Activated CD8-positive, alpha-beta memory T cell treated with anti-CD3 and anti-CD28 coated beads for 24 hours (primary cell): ENCODE measurements at regions not wholly inside any gene's neighbourhood (a gene's known extent, or its start where the extent isn't known, plus 50 kb on each side); places are given as distances from the start of the nearest gene placed in this dataset.
A peak's percentile ranks its signal among the peaks of the same experiment; 100 is the strongest.

Experiments used
- DNase-seq: peaks from one replicate; pipeline ENCODE4 v3.0.0-alpha.2; 2020

DNA sequence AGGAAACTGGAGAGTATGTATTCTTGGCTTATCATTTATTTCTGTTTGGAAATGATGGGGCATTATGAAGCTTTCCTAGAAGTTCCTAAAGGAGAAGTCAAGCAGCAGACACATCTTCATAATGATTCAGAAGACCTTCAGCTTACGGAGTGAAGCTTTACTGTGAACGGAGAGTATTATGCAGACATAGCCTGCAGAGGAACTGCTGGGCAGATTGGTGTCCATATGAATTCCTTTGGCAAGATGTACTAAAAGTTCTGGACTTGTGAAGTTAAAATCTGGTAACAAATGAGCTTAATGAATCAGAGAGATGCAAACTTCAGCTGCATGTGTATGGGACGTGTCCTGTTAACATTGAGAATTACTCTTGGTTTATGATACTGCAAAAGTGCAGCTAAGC is 60.1 kb downstream of the NABP1 start:
- DNase-seq, result no peak

DNA sequence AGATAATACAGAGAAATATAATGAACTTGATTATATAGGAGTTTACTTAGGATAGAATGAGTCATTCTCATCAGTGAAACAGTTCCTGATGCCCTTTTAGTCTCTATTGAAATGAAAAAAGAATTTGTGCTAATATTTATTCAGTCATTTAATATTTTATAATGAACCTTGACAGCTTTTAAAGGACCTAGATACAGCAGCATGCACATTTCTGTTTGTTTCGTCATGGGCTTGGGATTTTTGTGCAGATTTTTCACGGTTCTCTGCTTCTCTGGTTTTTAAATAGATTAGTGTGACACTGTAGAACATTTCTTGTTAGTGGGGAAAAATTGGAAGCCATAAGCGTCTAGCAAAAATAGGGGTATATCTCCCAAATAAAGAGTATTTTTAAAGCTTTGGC is 60.7 kb downstream of the NABP1 start:
- DNase-seq, result no peak

DNA sequence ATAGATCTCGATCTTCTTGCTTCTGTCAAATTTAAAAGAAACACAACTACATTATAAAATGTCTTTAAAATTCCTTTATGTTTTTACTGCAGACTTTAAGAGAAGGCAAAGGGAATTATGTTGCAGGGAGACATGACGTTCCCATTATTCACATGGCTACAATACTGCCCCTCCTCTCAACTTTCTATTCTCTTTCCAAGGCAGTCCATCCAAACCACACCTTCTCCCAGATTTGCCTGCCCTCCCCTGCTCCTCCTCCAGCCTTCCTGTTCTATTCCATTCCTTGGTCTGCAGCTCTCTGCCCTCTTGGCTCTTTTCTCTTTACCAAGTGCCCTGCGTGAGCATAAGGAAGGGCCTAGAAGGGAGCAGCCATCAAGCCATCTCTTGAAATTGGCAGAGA is 61.3 kb downstream of the NABP1 start:
- no peak for DNase-seq

DNA sequence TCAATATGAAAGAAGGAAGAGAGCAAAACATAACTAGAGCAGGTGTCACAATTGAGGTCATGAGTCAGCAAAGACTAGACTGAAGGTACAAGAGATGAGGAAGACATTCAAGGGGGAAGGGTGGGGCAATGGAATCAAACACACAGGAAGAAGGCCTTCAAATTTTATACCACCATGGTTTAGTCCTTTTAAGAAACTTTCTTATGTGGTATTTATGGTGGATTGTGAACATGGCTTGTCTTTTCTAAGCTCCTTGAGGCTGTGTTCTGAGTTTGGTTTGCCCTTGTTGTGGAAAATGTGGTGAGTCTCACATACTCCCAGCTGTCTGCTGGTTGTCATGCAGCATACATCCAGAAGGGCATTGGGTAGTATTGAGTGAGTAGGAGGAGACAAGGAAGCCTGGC is 62.1 kb downstream of the NABP1 start:
- DNase-seq, result no peak

DNA sequence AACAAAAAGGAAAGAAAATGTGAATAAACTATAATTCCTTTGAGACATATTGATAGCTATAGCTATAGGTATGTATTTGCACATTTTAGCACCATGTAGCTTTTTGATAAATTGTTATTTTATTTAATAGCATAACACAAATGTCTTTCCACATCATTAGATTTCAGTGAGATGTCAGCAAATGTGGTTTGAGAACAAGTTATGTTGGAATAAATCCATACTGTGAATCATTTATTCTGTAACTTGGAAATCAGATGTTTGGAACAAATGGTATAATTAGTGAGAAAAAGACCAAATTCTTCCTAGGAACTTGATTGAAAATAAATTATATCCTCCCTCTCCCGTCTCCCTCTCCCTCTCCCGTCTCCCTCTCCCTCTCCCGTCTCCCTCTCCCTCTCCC is 62.8 kb downstream of the NABP1 start:
- no peak for DNase-seq

DNA sequence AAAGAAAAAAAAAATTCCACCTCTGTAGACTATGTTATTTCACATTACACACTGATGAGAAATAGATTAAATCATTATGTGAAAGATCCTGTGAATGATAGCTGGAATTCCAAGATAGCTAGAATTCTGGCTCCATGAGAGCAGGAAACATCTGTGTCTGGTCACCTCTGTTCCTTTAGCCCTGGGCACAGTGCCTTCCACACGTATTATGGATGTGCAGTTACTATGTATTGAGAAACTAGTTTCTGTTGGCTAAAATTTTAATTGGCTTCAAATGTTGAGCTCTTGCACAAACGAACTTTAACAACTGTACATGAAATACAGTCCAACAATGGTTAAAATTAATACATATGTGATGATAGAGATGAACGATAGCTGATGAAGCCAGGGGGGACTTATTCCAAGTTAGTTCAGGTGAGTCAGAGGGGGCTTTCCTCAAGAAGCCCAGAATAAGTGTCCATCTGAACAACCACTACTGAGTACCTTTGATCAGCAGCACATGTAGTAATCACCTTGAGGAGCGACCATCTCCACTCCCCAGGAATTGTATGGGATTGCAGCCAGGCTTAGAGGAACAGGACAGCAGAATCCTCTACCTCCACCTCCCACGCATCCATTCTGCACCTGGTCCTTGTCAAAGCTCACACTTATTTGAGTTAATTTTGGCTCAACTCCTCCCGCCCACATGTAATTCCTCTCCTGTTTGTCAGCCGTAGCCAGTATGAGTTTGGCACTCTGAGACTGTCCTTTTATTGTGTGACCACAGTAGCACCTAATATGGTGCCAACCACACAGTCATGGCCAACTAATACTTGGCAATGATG is 68.6 kb downstream of the NABP1 start:
- DNase-seq, result no peak

DNA sequence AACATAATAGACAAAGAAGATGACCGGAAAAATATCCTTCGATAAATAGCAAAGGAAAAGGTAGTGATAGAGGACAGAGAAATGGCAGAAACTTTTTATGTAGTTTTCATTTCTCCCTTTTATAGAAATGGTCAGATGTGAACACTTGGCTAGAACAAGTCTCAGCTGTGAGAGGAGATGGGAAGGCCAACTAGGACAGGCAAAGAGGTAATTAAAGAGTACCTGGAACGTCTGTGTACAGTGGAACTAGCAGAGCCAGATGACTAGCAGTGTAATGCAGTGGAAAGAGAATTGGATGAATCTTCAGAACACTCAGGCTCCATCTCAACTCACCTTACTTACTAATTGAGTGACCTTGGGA is 69.2 kb downstream of the NABP1 start:
- DNase-seq, result no peak

DNA sequence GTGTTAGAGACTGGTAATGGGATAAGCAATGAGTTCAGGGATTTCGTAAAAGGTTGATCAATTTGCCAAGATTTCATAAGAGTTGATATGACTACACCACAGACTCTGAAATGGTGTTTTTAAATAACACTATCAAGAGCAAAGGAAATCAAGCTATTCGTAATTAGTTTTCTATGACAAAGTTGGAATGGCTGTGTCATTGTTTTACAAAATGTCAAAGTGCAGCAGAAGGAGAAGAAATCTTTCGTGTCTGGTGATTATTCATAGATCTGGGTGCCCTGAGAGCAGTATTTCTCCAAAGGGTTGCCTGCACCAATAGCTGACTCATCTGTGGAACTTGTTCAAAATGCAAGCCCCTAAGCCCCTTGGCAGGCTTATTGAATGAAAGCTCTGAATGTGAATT is 70.1 kb downstream of the NABP1 start:
- DNase-seq, result no peak

DNA sequence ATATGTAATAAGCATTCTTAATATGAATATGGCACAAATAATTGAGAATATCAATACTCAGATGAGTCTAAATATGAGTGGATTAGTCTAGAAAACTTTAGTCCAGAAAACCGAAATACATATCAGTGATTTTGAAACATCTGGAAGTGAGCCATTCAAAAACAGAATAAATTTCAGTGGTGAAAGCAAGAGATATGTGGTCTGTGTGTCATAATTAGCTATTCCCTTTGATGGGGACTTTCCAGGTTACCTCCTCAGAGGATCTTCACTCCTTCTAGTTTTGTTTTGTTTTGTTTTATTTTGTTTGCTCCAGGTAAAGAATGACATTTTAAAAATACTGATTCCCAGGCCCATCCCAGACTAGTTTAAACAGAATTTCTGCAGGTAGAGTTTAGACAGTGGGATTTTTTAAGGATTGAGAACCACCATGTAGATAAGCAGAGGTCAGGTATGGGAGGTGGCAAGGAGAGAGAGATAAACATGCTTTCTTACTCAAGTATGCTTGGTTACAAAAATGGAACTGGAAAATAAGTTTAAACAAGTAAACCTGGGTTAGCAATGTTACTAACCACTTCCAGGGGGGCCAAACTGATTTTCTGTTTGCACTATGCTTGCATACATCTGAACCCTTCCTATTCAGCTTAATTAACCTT is 70.7 kb downstream of the NABP1 start:
- no peak for DNase-seq

DNA sequence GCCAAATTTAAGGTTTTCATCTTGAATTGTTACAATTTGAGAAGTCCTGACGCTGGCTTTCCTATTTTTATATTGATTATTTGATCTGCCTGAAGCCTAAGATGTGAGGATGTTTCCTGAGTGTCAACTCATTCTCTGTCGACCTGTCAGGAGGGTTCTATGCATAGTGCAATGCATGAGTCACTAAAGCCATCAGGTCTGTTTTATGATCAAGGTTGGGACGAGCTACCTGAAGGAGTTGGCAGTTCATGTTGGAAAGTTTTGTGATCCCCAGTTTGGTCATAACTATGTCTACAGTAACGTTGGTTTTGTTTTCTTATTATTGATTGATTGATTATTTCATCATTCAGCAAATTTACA is 71.2 kb downstream of the NABP1 start:
- DNase-seq, result no peak

DNA sequence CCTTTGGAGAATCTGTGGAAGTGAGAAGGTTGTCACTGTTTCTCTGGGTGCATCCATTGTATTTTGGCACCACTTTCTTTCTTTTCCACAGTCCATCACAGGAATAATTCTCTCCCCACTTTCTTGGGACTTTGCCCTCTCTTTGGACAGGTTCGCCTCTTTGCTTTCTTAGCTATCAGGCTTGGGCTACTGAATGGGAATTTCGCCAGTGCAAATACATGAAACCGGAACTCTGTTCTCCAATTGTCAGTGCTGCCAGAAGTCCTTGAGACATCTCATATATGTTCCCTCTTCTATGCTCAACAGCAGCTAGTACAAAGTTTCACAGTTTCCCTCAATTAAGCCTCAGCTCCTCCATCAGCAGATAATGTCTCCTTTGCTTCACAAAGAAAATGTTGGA is 76.2 kb downstream of the NABP1 start:
- DNase-seq, result no peak

DNA sequence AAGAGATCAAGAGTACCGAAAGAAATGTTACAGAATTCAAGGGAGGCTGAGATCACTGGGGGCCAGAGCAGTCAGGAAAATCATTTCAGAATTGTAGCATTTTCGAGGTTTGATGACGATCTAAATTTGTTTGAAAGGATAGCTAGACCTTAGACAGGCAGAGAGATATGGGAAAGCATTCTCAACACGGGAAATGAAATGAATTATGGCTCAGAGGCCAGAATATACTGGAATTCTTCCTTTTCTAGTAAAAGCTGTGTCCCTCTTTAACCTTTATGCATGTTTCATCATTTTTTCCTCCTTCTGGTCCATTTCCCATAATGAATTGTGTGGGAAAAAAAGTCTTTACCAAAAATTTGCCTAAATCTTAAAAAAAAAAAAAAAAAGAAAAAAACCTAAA is 78.8 kb downstream of the NABP1 start:
- no peak for DNase-seq

DNA sequence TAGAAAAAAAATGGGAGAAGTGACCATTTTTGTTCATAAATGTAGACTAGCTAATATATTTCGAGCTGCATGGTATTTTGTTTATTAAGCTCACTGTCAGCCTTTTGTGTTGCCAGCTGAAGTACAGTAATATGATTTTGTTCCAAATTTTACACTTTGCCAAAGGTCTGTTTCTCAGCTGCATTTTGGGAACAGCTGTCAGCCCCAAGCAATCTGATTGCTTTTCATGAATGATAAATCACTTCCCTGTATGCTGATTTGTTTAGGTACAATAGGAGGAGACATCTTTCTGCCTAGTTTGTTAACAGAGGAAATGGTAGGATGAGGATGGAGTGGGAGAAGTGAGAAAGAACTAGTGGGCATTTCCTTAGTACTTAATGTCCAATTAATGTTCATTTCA is 79.3 kb downstream of the NABP1 start:
- no peak for DNase-seq

DNA sequence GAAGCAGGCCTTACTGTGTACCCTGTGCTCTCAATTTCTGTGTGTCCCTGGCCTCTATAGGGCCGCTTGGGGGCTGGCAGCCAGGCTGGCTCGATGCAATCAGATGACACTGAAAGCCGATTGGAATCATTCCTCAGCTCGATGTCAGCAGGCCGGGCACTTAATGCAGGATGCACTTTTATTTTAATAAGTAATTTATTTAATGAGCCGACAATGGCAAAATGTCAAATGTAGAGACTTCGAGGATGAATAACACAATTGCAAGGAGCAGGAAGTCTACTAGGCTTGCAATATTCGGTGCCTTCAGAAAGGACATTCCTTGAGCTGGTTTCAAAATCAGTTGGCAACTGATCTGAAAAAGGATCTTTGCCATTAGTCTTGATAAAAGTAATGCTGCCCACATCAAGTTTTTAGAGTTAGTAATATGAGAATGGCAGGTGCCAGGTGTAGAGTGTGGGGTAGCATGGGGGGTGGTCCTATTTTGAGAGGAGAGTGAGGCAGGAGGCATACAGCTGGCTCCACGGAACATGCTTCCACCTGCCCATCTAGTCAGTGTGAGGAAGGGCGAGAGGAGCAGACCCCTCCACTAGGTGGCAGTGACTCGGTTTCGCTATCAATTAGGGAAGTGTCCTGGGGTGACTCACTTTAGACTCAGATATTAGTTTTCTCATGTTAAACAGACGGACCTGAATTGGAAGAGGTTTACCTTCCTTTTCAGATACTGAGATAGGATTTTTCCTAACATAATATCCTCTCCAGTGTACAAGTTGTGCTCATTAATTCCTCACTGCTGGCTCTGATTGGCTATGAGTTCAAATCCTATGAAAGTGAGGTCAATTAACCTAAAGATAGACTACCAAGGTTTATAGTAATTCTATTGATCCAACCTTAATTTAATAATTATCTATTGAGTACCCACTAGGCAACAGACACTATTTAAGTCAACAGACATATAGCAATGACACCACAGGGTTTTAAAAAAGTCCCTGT is 80.9 kb downstream of the NABP1 start:
- peak; percentile 67 for DNase-seq

DNA sequence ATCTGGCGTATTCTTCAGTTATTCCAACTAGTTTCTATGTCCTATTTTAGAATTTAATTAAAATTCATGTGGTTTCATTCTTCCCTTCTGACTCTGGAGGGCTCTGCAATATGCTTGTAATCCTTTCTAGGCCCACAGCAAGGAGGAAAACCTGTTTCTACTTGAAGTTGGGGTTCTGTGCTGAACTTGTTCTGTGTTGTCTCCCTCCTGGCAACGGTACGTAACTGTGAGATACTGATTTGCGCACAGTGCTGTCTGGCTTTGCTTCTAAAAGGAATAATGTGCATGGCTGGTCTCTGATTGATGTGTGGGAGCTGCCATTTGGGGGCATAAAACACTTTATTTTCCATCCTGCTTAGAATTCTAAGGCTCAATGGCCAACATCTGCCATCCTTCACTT is 81.7 kb downstream of the NABP1 start:
- no peak for DNase-seq

DNA sequence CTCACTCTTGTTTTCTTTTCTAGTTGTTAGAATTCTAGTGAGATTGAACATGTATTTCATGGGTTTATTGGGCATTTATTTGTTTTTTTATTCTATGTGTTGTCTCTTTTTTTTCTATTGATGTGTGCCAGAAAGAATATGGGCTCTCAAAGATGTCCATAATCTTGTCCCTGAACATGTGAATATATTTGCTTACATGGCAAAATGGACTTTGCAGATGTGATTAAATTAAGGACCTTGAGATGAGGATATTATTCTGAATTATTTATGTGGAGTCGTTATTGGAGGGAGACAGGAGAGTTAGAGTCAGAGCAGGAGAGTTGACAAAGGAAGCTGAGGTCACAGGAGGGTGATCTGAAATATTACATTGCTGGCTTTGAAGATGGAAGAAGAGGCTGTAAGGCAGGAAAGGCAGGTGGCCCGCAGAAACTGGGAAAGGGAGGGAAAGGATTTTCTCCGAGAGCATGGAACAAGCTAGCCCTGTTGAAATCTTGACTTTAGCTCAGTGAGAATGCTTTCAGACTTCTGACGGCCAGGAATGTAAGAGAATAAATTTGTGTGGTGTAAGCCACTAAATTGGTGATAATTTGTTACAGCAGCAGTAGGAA is 82.8 kb downstream of the NABP1 start:
- no peak for DNase-seq

DNA sequence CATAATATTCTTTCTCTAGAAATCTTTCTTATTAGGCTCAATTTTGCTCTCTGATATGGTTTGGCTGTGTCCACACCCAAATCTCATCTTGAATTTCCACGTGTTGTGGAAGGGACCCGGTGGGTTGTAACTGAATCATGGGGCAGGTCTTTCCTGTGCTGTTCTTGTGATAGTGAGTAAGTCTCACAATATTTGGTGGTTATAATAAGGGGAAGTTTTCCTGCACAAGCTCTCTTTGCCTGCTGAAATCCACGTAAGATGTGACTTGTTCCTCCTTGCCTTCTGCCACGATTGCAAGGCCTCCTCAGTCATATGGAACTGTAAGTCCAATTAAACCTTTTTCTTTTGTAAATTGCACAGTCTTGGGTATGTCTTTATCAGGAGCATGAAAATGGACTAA is 73.8 kb downstream of the CAVIN2 start:
- DNase-seq, result no peak

DNA sequence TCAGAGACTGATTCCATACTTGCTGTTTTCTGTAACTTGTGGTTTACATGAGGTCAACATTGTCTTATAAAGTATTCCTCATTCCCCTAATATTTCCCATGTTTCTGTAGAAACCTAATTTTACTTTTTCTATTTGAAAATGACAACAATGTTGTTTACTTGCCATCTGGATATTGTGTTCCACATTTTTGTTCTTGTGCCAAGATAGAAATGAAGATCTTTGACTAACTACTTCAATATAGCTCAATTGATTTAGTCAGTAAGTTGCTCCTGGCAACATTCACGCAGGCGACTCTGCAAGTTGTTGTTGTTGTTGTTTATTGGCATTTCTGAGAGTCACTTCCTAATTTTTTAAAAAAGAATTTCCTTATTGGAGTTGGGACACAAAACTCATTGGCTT is 69.5 kb downstream of the CAVIN2 start:
- DNase-seq, result no peak

DNA sequence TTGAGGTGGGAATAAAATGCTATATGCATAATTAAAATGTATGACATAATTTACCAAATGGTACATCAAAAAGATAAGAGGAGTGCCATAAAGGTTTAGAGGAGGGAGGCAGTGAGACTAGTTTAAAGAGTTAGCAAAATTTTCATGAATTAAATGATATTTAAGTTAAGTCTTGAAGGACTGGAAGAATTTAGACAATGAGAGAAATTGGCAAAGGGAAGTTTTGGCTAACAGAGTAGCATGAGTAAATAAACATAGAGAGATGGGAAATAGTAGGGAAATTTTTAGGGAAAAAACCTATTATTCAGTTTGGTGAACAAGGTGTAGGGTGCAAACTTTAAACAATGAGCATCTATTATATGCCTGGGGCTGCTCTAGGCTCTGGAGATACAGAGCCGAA is 68.8 kb downstream of the CAVIN2 start:
- no peak for DNase-seq

DNA sequence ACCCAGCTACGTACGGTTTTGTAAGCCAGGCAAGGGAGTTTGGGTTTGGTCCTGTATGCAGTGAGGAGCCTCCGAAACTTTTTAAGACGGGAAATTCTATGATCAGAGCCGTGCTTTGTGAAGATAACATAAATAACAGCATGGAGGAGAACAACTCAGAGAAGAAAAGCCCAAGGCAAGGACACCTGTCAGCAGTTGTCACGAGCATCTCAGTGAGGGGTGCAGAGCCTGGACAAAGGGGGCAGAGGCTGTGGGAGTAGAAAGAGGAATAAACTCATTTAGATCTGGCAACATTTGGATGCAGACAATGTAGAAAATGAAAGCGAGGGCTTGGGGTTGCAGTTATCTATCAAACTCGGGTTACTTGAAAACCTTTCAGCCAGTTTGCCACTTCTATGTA is 64.5 kb downstream of the CAVIN2 start:
- DNase-seq, result no peak

DNA sequence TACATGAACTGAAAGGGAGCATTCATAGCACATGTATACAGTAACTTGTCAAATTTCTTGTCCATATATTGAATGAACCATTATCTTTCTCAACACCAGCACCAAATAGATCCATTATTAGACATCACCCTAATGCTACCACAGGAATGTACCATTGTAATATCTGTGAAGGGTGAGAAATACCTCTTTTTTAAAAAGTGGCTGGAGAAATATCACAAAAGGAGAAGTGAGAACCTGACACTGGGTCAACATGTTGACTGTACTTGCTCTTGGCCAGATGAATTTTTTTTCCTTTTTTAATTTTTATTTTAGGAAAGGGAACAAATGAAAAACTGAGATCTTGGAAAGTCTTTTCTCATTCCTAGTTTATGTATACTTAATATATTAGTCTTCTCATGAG is 63.5 kb downstream of the CAVIN2 start:
- DNase-seq, result no peak
